Right atrium auricular region (tissue), 2 donors: ENCODE measurements at regions not wholly inside any gene's neighbourhood (a gene's known extent, or its start where the extent isn't known, plus 50 kb on each side); places are given as distances from the start of the nearest gene placed in this dataset.

Experiments used
- DNase-seq: peaks from one replicate; pipeline ENCODE4 v3.0.0-alpha.2; 2019; ENCODE audit warnings: low spot score
- H3K27ac ChIP-seq, 2 donors: fragments of 200-600 bp; sonication (generic); 1 replicate in 1 of 2; 2 replicates in 1 of 2; pipeline ENCODE4 v1.5.1; 2016 to 2019
- H3K27me3 ChIP-seq, 2 donors: fragments of 200-600 bp; sonication (generic); one replicate each; pipeline versions ENCODE4 v1.5.1 to v1.6.0; 2017 to 2019
- H3K36me3 ChIP-seq: fragments of 200-600 bp; sonication (generic); one replicate; pipeline ENCODE4 v1.5.1; 2016
- H3K4me1 ChIP-seq, 2 donors: fragments of 200-600 bp; sonication (generic); one replicate each; pipeline versions ENCODE4 v1.5.1 to v1.6.0; 2017 to 2019
- H3K4me3 ChIP-seq, 2 donors: fragments of 200-600 bp; sonication (generic); 1 replicate in 1 of 2; 2 replicates in 1 of 2; pipeline ENCODE4 v1.5.1; 2017 to 2019; ENCODE audit warnings: mild to moderate bottlenecking in 1 of 2, moderate library complexity in 1 of 2
- H3K9me3 ChIP-seq, 2 donors: fragments of 200-600 bp; sonication (generic); one replicate each; pipeline ENCODE4 v1.5.1; 2019
- CTCF ChIP-seq, 2 donors: fragments of 200-600 bp; sonication (generic); IDR thresholded peaks; one replicate each; pipeline ENCODE4 v1.5.1; 2019; ENCODE audit warnings: antibody characterized with exemption in 2 of 2

GRCh38 chr6:133631421-133631820, 257.5 kb upstream of the TCF21 start:
- Histone ChIP-seq H3K4me3 (no peak overlapping the region), H3K9me3 (no peaks in the 10 kb centered on the region), H3K27me3 (no peaks in the 10 kb centered on the region), H3K27ac (no peak overlapping the region), H3K36me3 (no peaks in the 10 kb centered on the region), H3K4me1 (no peaks in the 10 kb centered on the region)
- no peak for TF ChIP-seq CTCF (IDR thresholded peaks at IDR 0.05)
- DNase-seq = no peak

- TF ChIP-seq CTCF (IDR thresholded peaks at IDR 0.05) = no peak
- Histone ChIP-seq H3K9me3 (no peaks in the 10 kb centered on the region), H3K27ac (no peak overlapping the region), H3K36me3 (no peaks in the 10 kb centered on the region), H3K4me3 (no peak overlapping the region), H3K27me3 (no peaks in the 10 kb centered on the region), H3K4me1 (no peaks in the 10 kb centered on the region)
- no peak for DNase-seq
Observed at GRCh38 chr6:133632206-133632605, 256.7 kb upstream of the TCF21 start.

- H3K36me3 ChIP-seq = no peaks in the 10 kb centered on the region
- no peaks in the 10 kb centered on the region for H3K9me3 ChIP-seq
- TF ChIP-seq CTCF (IDR thresholded peaks at IDR 0.05) = no peak
- H3K27ac ChIP-seq = no peak overlapping the region
- H3K4me3 ChIP-seq = no peak overlapping the region
- DNase-seq = no peak
- peaks cover 0 to 2% of the 10 kb centered on the region in 2 donors for H3K4me1 ChIP-seq
- no peaks in the 10 kb centered on the region for H3K27me3 ChIP-seq
Observed at GRCh38 chr6:133632906-133633305, 256.0 kb upstream of the TCF21 start.

GRCh38 chr6:133634474-133634873, 254.4 kb upstream of the TCF21 start:
- H3K27me3 ChIP-seq = no peaks in the 10 kb centered on the region
- DNase-seq = no peak
- H3K4me1 ChIP-seq = peaks cover 0 to 3% of the 10 kb centered on the region in 2 donors
- TF ChIP-seq CTCF (IDR thresholded peaks at IDR 0.05) = no peak
- H3K9me3 ChIP-seq = no peaks in the 10 kb centered on the region
- H3K4me3 ChIP-seq = no peak overlapping the region
- no peaks in the 10 kb centered on the region for H3K36me3 ChIP-seq
- H3K27ac ChIP-seq = no peak overlapping the region

GRCh38 chr6:133635447-133635846, 253.5 kb upstream of the TCF21 start:
- Histone ChIP-seq H3K27ac (no peak overlapping the region), H3K4me1 (peaks cover 0 to 3% of the 10 kb centered on the region in 2 donors), H3K9me3 (no peaks in the 10 kb centered on the region), H3K36me3 (no peaks in the 10 kb centered on the region), H3K27me3 (no peaks in the 10 kb centered on the region), H3K4me3 (no peak overlapping the region)
- DNase-seq = no peak
- no peak for TF ChIP-seq CTCF (IDR thresholded peaks at IDR 0.05)

GRCh38 chr6:133637436-133637835, 251.5 kb upstream of the TCF21 start:
- H3K4me3 ChIP-seq = no peak overlapping the region
- no peak for TF ChIP-seq CTCF (IDR thresholded peaks at IDR 0.05)
- no peaks in the 10 kb centered on the region for H3K27me3 ChIP-seq
- no peaks in the 10 kb centered on the region for H3K9me3 ChIP-seq
- peaks cover 0 to 3% of the 10 kb centered on the region in 2 donors for H3K4me1 ChIP-seq
- peak overlapping the region in 1 of 2 donors; percentile 29 for H3K27ac ChIP-seq
- DNase-seq = no peak
- H3K36me3 ChIP-seq = no peaks in the 10 kb centered on the region
